Peyer's patch (tissue), 4 donors: ENCODE measurements at regions not wholly inside any gene's neighbourhood (a gene's known extent, or its start where the extent isn't known, plus 50 kb on each side); places are given as distances from the start of the nearest gene placed in this dataset.

Source experiments
- CTCF ChIP-seq, 6 experiments: fragments of 450-650 bp in 4 of 6; fragments of 200-600 bp in 2 of 6; sonication (generic) in 1 of 6; IDR thresholded peaks; one replicate each; pipeline ENCODE4 v1.5.1; 2017 to 2019; ENCODE audit warnings: antibody characterized with exemption in 6 of 6, mild to moderate bottlenecking in 3 of 6, moderate library complexity in 1 of 6
- POLR2A ChIP-seq, 2 donors: fragments of 450-650 bp; IDR thresholded peaks; one replicate each; pipeline ENCODE4 v1.5.1; 2017; ENCODE audit warnings: antibody characterized with exemption in 2 of 2, mild to moderate bottlenecking in 2 of 2, moderate library complexity in 2 of 2

DNA sequence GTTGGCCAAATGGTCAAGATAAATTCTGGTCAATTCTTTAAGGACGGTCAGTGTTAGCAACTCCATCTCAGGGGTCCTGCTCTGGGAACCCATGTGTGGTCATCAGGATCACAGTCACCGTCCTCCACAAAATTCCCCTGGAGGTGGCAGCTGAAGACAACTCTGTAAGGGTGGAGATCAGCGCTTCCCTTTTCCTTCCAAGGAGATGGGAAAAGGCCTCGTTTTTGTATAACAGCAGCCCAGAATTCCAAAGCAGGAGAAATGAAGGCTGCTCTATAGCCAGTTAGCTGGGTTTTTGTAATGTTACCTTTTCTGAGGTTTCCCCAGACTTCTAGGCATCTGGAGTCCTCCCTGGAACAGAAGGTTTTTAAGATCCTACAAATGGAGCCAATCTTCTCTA lies 334.8 kb downstream of the MYCN start:
- TF ChIP-seq CTCF (IDR thresholded peaks at IDR 0.05): no peak
- TF ChIP-seq POLR2A (IDR thresholded peaks at IDR 0.05): no peak
